Globus pallidus (tissue), 1 donor: ENCODE measurements at regions not wholly inside any gene's neighbourhood (a gene's known extent, or its start where the extent isn't known, plus 50 kb on each side); places are given as distances from the start of the nearest gene placed in this dataset.
"Not testable (repeated sequence)": the region's sequence is repeated elsewhere in the genome, so short reads cannot be mapped to it uniquely, and the experiment has no call there.

Experiments
- DNase-seq: peaks from one replicate; pipeline ENCODE4 v3.0.0-alpha.2; 2015; ENCODE audit warnings: low spot score

DNA sequence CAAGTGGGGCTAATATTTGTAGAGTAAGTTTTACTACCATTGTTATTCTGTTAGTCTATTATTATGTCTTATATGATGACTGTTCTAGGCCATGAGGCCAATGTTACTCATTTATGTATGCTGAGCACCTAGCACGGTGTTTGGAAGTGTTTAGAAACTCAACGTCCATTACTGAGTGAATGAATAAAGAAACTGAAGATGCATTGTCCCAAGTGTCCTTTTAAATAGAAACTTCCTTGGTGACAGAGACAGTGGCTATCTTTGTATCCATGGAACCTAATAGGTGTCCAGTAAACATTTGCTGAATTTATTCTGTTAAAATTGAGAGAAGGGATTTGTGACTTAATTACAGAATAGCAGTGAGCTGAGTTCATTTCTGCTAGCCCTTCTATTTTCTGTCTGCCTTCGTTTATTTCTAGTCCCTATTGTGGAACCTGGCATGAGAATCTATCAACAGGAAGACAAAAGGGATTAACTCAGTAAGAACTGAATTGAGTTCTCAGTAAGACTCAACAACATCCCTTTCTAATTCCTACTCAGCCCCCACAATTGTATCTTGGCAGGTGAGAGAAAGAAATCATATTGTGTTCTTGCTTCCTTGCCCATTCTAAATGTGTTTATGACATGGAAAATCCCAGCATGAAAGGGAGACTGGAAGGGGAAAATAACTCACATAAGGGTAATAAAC lies 246.6 kb upstream of the LRRC3B start:
- DNase-seq = peak; percentile 28

- no peak for DNase-seq
These were observed 241.2 kb upstream of the LRRC3B start for GRCh38 chr3:26381411-26381810.

DNA sequence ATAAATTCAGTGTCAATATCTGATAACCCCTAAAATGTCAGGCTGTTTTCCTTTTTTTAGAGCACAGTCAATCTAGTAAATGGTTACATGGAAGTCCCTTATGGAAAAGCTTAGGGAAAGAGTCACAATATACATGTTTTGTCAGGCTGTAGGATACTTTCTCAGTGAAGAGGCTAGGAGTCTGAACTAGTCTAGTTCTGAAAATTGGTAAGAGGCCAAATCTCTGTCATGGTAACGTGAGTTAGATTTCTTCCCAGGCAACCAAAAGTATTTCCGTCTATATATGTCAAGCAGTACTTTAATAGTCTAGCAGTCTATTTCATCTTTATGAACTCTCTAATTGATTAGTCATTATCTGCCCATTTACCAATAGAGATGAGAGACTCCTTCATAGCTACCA lies 215.9 kb upstream of the LRRC3B start:
- no peak for DNase-seq

DNA sequence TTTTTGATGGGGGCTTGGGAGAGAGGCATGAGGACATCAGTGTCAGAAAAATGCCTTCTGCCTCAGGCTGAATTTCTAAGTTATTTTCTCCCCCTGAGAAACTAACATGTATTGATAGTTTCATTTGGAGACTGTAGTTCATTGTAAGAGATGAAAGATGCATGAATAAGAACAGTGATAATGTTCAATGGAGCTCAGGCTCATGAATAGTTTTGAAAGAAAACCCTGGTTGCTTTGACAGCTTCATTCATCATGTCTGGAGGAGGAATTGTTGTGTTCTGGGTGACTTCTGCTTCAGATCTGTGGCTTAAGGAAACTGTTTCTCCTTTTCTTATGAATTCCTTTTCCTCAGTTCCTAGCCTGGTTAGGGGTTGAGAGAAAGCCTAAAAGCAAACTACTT lies 204.0 kb upstream of the LRRC3B start:
- no peak for DNase-seq

- DNase-seq = no peak
These were observed 200.2 kb upstream of the LRRC3B start for GRCh38 chr3:26422415-26422814.

DNA sequence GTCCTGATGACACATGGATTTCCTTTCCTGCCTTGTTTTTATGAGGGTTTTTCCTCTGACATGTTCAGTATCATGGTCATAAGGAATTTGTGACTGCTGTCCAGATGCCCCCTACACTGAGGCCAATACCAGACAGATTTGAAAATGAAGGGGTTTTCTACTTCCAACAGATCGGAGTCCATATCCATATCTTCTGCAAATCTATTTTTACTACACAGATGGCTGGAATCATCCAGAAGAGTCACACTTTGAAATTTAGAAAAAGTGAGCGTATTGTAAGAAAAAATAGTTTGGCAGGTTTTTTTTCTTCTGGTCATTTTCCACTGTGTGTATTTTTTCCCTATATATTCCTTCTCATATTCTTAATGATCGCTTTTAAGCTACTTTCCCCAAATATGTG lies 197.5 kb upstream of the LRRC3B start:
- no peak for DNase-seq

DNA sequence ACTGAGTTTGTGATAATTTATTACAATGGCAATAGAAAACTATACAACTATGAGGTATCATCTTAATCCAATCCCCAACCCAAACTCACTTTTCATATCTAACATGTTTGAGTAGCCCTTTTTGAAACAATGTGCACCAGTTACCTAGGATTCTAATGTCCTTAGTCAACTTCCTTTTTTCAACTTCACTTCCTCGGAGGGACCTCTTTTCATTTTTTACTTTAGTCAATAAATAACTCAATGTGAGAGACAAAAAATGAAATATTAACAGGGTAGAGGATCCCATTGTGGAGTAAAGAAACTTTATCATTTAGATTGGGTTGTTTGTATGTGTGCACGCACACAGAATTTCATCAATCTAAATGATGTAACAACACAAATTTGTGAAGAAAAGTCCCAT lies 193.6 kb upstream of the LRRC3B start:
- DNase-seq = no peak

- no peak for DNase-seq
These were observed 184.9 kb upstream of the LRRC3B start for GRCh38 chr3:26437678-26438077.

DNA sequence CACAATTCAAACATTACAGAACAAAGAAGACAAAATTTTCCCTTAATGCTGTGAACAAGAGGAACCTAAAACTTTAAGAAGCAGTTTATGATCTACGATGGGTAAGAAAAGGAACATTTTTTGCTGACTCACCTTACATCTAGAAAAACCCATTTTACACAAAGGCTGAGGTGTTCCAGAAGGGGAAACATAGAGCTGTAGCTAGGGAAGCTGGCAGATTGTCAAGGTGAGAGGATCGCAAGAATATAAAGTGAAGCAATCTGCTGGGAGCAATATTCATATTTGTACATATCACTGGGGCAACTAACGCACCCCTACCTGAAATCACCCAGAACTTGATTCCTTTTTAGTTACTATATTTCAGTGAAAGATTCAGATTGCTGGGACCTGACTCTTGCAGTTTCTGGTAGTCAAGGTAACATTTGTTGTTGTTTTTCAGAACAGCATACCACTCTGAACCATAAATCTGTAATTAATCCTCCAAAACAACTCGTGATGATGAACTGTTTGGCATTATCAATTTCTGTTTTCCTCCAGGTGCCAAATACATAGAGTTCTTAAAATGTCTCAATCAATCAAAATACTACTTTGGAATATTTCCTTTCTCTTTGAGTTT lies 184.1 kb upstream of the LRRC3B start:
- DNase-seq = no peak

DNA sequence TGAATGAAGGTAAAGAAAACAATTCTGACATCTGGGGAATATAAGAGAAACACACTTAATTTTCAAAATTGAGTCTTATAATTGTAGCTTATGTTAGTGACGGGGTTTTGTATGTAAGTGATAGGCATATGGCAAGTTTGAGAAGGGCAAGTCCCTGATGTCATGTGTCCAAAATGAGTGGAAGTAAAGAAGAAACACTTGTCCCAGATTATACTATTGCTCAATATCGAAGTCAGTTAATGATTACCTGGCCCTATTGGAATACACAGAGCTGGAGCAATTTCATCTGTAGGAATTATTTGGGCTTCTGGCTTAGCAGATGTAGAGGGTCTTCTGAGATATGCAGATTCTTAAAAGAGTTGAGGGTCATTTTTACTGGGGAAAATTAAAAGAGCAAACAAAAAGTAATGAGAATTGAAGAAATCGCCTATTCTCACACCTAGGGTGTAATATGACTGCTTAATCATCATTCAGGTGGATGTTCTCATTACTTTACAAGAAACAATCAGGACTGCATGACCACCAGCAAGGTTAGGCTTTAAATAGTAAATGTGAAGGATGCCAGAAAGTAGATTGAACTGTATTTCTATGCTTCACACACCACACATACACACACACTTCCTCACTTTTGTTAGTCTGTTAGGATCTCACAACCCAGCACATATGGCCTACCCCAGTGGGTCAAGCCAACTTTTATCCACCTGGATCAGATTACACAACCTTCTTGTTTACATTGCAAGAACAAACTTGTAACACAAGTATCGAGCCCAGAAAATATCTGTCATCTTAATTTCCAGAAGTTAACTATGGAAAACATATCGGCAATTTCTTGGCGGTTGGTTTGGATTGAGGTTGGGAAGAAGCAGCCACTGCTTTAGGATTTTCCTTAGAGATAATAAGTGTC lies 183.3 kb upstream of the LRRC3B start:
- DNase-seq = no peak

DNA sequence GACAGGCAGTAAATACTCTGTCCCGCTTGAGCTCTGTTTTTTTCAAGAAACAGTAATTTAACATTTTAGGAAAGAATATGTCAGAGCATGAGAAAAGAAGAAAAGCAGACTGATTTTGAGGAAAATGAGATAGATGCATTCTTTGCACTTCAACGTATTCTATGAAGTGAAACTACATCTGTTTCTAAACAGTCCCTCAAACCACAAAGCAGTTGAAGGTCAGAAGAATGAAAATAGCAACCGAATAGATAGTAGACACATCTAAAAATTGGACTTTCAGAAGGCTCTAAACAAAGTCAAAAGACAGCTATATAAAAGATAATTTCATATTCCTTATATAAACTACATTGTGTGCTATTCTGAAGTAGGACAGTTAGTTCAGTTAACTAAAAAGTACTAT lies 172.6 kb upstream of the LRRC3B start:
- DNase-seq = no peak

GRCh38 chr3:26452363-26452762 lies 170.2 kb upstream of the LRRC3B start:
- DNase-seq = no peak

GRCh38 chr3:26460985-26461384 lies 161.6 kb upstream of the LRRC3B start:
- DNase-seq = no peak

- DNase-seq = no peak
These were observed 150.2 kb upstream of the LRRC3B start for GRCh38 chr3:26472345-26472744.

- DNase-seq = no peak
These were observed 147.9 kb upstream of the LRRC3B start for GRCh38 chr3:26474706-26475105.

DNA sequence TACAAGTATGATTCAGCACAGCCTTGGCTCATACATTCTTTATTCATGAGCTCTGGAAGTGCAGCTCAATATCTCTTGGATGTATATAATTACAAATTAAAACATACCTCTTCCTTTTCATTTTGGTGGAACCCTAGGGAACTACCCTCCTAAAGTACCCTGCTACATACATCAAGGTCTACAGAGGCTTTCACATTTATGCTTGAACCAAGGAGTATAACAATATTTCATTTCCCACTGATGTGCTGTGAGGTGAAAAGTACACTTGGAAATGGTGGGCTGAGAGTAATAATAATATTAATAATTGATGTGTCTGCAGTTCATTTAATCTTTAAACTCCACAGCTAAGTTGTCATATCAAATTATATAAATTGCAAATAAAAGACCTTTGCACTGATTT lies 142.2 kb upstream of the LRRC3B start:
- no peak for DNase-seq

DNA sequence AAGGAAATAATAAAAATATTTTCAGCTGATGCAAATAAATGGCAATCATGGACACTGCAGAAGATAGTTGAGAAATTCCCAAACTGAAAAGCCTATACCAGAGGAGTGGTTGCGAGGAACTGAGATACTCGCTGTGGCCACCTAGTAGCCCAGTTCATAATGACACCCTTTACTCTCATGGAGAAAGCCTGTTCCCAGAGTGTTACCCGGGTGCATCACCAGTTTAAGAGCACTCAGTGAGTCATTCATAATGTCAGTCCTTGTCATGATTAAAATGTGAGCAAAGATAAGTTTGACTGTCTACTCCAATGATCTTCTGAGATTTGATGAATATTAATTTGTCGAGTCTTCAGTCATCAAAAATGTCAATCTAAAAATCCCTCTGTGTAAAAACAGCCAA lies 138.4 kb upstream of the LRRC3B start:
- DNase-seq = no peak

GRCh38 chr3:26498271-26498670 lies 124.3 kb upstream of the LRRC3B start:
- no peak for DNase-seq

- no peak for DNase-seq
These were observed 117.2 kb upstream of the LRRC3B start for GRCh38 chr3:26505399-26505798.

DNA sequence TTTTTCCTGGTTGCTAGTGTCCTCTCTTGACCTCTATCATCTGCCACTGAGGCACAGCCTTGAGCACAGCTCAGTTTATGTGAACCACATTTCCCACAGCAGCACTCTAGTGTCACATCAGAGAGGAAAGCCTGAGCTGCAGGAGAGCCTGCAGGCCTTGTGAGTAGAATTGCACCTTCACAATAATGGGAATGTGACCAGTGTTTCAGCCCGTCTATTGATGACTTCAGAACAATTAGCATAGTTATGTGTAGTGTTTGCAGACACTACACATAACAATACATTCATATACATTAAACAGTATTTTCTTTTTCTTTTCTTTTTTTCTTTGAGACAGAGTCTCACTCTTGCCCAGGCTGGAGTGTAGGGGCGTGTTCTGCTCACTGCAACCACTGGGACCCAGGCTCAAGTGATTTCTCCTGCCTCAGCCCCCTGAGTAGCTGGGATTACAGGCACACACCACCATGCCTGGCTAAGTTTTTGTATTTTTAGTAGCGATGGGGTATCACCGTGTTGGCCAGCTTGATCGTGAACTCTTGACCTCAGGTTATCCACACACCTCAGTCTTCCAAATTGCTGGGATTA lies 108.0 kb upstream of the LRRC3B start:
- DNase-seq = not testable (repeated sequence)

DNA sequence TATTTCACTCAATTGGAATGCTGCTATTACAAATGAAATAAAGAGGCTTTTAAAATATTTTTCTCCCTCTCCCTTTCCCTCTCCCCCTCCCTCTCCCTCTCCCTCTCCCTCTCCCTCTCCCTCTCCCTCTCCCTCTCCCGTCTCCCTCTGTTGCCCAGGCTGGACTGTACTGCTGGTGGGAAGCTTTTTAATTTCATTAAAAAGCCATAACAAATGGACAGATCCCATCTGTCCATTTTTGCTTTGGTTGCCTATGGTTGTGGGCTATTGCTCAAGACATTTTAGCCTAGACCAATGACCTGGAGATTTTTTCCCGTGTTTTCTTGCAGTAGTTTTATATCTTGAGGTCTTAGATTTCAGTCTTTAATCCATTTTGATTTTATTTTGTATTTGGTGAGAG lies 107.2 kb upstream of the LRRC3B start:
- DNase-seq = no peak

DNA sequence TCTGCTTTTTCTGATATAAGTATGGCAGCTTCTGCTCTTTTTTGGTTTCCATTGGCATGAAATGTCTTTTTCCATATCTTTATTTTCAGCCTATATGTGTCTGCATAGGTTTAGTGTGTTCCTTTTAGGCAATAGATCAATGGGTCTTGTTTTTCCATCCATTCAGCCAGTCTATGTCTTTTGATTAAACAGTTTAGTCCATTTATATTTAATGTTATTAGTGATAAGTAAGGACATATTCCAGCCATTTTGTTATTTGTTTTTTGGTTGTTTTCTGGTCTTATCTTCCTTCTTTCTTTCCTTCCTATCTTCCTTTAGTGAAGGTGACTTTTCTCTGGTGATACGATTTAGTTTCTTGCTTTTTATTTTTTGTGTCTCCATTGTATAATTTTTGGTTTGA lies 101.3 kb upstream of the LRRC3B start:
- no peak for DNase-seq

DNA sequence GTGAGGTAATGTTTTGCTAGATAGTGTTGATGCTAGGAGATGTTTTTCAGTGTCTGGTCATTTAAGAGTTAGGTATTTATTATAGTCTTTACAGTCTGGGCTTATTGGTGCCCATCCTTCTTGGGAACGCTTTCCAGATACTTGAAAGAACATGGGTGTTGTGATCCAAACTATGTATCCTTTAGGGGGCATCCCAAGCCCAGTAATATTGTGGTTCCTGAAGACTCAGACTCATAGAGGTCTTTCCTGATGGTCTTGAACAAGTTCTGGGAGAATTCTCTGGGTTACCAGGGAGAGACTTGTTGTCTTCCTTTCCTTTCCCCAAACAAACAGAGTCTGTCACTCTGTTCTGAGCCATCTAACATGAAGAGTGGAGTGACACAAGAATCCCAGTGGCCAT lies 99.7 kb upstream of the LRRC3B start:
- no peak for DNase-seq
